B cell (primary cell): ENCODE measurements at regions not wholly inside any gene's neighbourhood (a gene's known extent, or its start where the extent isn't known, plus 50 kb on each side); places are given as distances from the start of the nearest gene placed in this dataset.

ENCODE experiments used
- ATAC-seq: fragments of 200-7000 bp; cut with Tn5 transposase; one replicate; pipeline ENCODE4 v1.10.0; 2021; ENCODE audit warnings: low read depth, mild to moderate bottlenecking, moderate number of reproducible peaks, moderate library complexity
- CTCF ChIA-PET: fragments of 350-600 bp; sonication (Branson Sonifier 250); formaldehyde crosslinking; loops from one replicate; lab custom pipeline; 2021; ENCODE audit warnings: antibody characterized with exemption, inconsistent platforms; lab: Charles Lee
- POLR2A ChIA-PET: fragments of 350-600 bp; sonication (Branson Sonifier 250); formaldehyde crosslinking; loops from one replicate; lab custom pipeline; 2021; ENCODE audit warnings: antibody characterized with exemption; lab: Charles Lee
- DNase-seq: peaks from one replicate; pipeline ENCODE4 v3.0.0; 2013
- H2AFZ ChIP-seq: 2 replicates; pipeline ENCODE4 v1.6.1; 2012; ENCODE audit warnings: mild to moderate bottlenecking, low read depth, low read length; ENCODE audit not compliant: insufficient read depth, poor library complexity, severe bottlenecking
- H3K27ac ChIP-seq, 2 donors: 1 replicate in 1 of 2; 2 replicates in 1 of 2; pipeline ENCODE4 v1.5.1; 2012 to 2013; ENCODE audit warnings: low read length in 2 of 2, mild to moderate bottlenecking in 2 of 2, moderate library complexity in 1 of 2
- H3K27me3 ChIP-seq, 4 experiments: fragments of 200-600 bp in 1 of 4; sonication (generic) in 1 of 4; replicated peaks in 1 of 4; 1 replicate in 2 of 4; 2 replicates in 2 of 4; pipeline versions ENCODE4 v1.6.1 to v1.7.0; 2013 to 2016; ENCODE audit warnings: low read length in 3 of 4, mild to moderate bottlenecking in 2 of 4, mixed read lengths in 1 of 4, moderate library complexity in 1 of 4; ENCODE audit not compliant: insufficient read depth in 4 of 4, control insufficient read depth in 3 of 4; ENCODE audit errors: control extremely low read depth in 1 of 4
- H3K36me3 ChIP-seq, 2 experiments: replicated peaks in 1 of 2; 1 replicate in 1 of 2; 2 replicates in 1 of 2; pipeline versions ENCODE4 v1.6.1 to v1.7.1; 2013; ENCODE audit warnings: low read length in 1 of 2; ENCODE audit not compliant: insufficient read depth in 2 of 2, control insufficient read depth in 1 of 2; ENCODE audit errors: control extremely low read depth in 1 of 2, extremely low read depth in 1 of 2
- H3K4me1 ChIP-seq, 2 donors: fragments of 200-600 bp in 1 of 2; sonication (generic) in 1 of 2; 1 replicate in 1 of 2; 2 replicates in 1 of 2; pipeline versions ENCODE4 v1.5.1 to v1.6.1; 2013 to 2017; ENCODE audit warnings: low read length in 2 of 2; ENCODE audit not compliant: control insufficient read depth in 2 of 2, insufficient read depth in 2 of 2
- H3K4me2 ChIP-seq: replicated peaks from 2 replicates; pipeline ENCODE3; 2012; ENCODE audit warnings: mild to moderate bottlenecking, low read depth, low read length; ENCODE audit not compliant: poor library complexity, severe bottlenecking
- H3K4me3 ChIP-seq, 5 experiments: fragments of 200-600 bp in 1 of 5; sonication (generic) in 1 of 5; 1 replicate in 3 of 5; 2 replicates in 2 of 5; pipeline versions ENCODE4 v1.5.1 to v1.7.0; 2011 to 2016; ENCODE audit warnings: low read length in 4 of 5, mild to moderate bottlenecking in 4 of 5, low read depth in 2 of 5, control low read depth in 1 of 5, moderate library complexity in 1 of 5; ENCODE audit not compliant: insufficient read depth in 1 of 5; ENCODE audit errors: control extremely low read depth in 1 of 5, extremely low read depth in 1 of 5
- H3K79me2 ChIP-seq: fragments of 200-600 bp; sonication (generic); one replicate; pipeline ENCODE4 v1.6.0; 2016; ENCODE audit warnings: low read length; ENCODE audit not compliant: control insufficient read depth, insufficient read depth
- H3K9ac ChIP-seq: fragments of 200-600 bp; sonication (generic); 2 replicates; pipeline ENCODE4 v1.6.1; 2017; ENCODE audit warnings: mild to moderate bottlenecking, low read length, moderate library complexity
- H3K9me3 ChIP-seq, 3 donors: one replicate each; pipeline versions ENCODE4 v1.6.1 to v1.7.1; 2013; ENCODE audit warnings: low read length in 2 of 3; ENCODE audit not compliant: control insufficient read depth in 2 of 3, insufficient read depth in 1 of 3; ENCODE audit errors: control extremely low read depth in 1 of 3
- H4K20me1 ChIP-seq: 2 replicates; pipeline ENCODE4 v1.6.0; 2012; ENCODE audit warnings: mild to moderate bottlenecking, low read length; ENCODE audit not compliant: insufficient read depth, control insufficient read depth, poor library complexity, severe bottlenecking
- H3K27ac Mint-ChIP-seq: one replicate; pipeline ENCODE4 v1.8.0; 2021; ENCODE audit warnings: mixed read lengths
- H3K27me3 Mint-ChIP-seq: one replicate; pipeline ENCODE4 v1.8.0; 2021; ENCODE audit warnings: mixed read lengths
- H3K4me1 Mint-ChIP-seq: one replicate; pipeline ENCODE4 v1.8.0; 2021; ENCODE audit warnings: mixed read lengths
- H3K4me3 Mint-ChIP-seq: one replicate; pipeline ENCODE4 v1.8.0; 2021; ENCODE audit warnings: mixed read lengths
- H3K9me3 Mint-ChIP-seq: one replicate; pipeline ENCODE4 v1.8.0; 2022; ENCODE audit warnings: mixed read lengths; ENCODE audit not compliant: insufficient read depth
- CTCF ChIP-seq: fragments of 200-600 bp; IDR thresholded peaks from one replicate; pipeline ENCODE4 v1.8.0; 2022; ENCODE audit warnings: antibody characterized with exemption, mild to moderate bottlenecking
- EZH2 ChIP-seq: IDR thresholded peaks from 2 replicates; pipeline ENCODE4 v1.6.1; 2012; ENCODE audit warnings: borderline replicate concordance, low read depth, mild to moderate bottlenecking, moderate library complexity, low read length; ENCODE audit not compliant: insufficient read depth, poor library complexity, severe bottlenecking
- WGBS: methylation state at CpG from one replicate; pipeline ENCODE4 v1.1.5; 2013; ENCODE audit warnings: missing lambda C conversion rate; ENCODE audit not compliant: insufficient coverage; 5-methylcytosine and 5-hydroxymethylcytosine counted together
- intact Hi-C: fragments of 100-400 bp; cut with micrococcal nuclease; formaldehyde crosslinking; loops from one replicate; pipeline ENCODE4 v1.10.0; 2022

- Histone ChIP-seq H3K79me2 (no peaks in the 10 kb centered on the region), H3K9me3 (no peaks in the 10 kb centered on the region), H3K4me3 (no peak overlapping the region), H4K20me1 (no peaks in the 10 kb centered on the region), H3K9ac (no peak overlapping the region), H3K36me3 (no peaks in the 10 kb centered on the region), H3K4me2 (no peak overlapping the region), H3K27ac (no peak overlapping the region), H3K27me3 (peaks cover 0 to 3% (median 0%) of the 10 kb centered on the region in 4 experiments), H2AFZ (no peak overlapping the region), H3K4me1 (no peaks in the 10 kb centered on the region)
- 78% methylated on average over 3 of the region's 3 CpGs for WGBS
- no peak for DNase-seq
- H3K4me3 Mint-ChIP-seq = no peak overlapping the region
- peaks cover 9% of the 10 kb centered on the region for H3K27me3 Mint-ChIP-seq
- no peaks in the 10 kb centered on the region for H3K4me1 Mint-ChIP-seq
- ATAC-seq = no peak
- ChIA-PET CTCF (no interaction called here), POLR2A (no interaction called here)
- H3K27ac Mint-ChIP-seq = no peak overlapping the region
- intact Hi-C loops = no loop called here
- no peaks in the 10 kb centered on the region for H3K9me3 Mint-ChIP-seq
- no peak for TF ChIP-seq CTCF
These were observed 105.7 kb upstream of the ERBB4 start for GRCh38 chr2:212644195-212644837.

- TF ChIP-seq EZH2 (no peak), CTCF (no peak)
- DNase-seq = no peak
- Histone ChIP-seq H3K4me2 (no peak overlapping the region), H2AFZ (no peak overlapping the region), H3K27me3 (peaks cover 0 to 2% (median 0%) of the 10 kb centered on the region in 4 experiments), H3K36me3 (no peaks in the 10 kb centered on the region), H3K79me2 (no peaks in the 10 kb centered on the region), H3K4me1 (no peaks in the 10 kb centered on the region), H3K27ac (no peak overlapping the region), H3K9me3 (no peaks in the 10 kb centered on the region), H3K4me3 (no peak overlapping the region), H3K9ac (no peak overlapping the region), H4K20me1 (no peaks in the 10 kb centered on the region)
- WGBS = no CpG with 5 or more reads among the region's 1 CpG
- intact Hi-C loops = no loop called here
- Mint-ChIP-seq H3K4me3 (no peak overlapping the region), H3K27ac (no peak overlapping the region), H3K9me3 (no peaks in the 10 kb centered on the region), H3K27me3 (peaks cover 6% of the 10 kb centered on the region), H3K4me1 (no peaks in the 10 kb centered on the region)
- POLR2A ChIA-PET = no interaction called here
- ATAC-seq = no peak
- CTCF ChIA-PET = no interaction called here
These were observed 101.8 kb upstream of the ERBB4 start for GRCh38 chr2:212640428-212640827.
